Hindlimb muscle (tissue), 1 donor: ENCODE measurements at regions not wholly inside any gene's neighbourhood (a gene's known extent, or its start where the extent isn't known, plus 50 kb on each side); places are given as distances from the start of the nearest gene placed in this dataset.
A peak's percentile ranks its signal among the peaks of the same experiment; 100 is the strongest.

ENCODE experiments used
- DNase-seq: peaks from one replicate; pipeline ENCODE4 v3.0.0-alpha.2; 2013

DNA sequence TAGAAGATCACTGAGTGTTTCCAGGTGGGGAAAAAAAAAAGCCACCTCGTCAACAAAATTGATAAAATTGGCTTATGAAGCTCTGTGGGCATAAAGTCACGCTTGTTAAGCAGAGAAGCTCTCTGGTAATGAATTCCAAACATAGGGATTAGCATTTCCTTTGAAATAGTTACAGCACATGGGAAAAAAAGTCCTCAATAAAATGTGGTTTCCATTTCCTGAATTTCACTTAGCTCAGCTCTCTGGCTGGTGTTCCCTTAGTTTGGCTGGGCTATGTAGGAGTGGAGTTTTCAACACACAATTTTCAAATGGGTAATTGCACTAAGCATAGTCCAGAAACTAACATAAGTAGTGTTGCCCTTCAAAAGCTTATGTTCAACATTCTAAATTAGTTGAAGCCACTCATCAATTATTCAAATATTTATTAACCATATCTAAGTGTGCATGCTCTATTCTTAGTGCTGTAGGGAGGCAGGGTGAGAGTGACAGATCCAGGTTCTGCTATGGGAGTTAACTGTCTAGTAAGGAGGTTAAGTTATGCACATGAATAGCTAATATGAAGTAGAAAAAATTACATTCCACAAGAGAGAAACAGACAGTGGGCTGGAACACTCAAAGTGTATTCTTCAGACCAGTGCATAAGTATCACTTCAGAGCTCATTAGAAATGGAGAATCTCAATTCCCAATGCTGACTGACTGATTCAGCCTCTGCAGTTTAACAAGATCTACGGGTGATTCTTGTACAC, 445.7 kb downstream of the SMARCA1 start:
- DNase-seq, result peak; percentile 37

DNA sequence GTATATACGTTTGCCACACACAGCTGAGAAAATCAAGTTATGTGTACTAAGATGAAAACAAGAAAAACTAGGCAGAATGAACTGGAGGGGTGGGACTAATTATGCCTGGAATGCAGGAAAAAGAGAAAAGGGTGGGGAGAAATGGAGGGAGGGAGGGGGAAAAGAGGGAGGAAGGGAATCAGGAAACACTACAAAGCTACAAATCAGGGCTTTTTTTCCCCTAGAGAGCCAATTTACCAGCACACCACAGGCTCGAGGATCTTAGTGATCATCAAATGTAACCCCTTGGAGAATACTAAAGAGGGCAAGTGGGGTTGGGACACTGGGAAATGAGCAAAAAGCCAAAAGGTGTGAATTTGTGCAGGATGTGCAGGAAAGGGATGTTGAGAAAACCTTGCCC, 451.9 kb downstream of the SMARCA1 start:
- no peak for DNase-seq

DNA sequence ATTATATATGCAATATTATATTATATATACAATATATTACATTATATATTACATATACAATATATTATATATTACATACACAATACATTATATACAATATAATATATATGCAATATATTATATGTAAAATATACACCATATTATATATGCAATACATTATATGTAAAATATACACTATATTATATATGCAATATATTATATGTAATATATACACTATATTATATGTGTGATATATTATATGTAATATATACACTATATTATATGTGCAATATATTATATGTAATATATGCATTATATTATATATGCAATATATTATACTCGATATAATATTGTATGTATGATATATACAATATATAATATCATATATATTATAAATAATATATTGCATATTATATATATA, 457.4 kb downstream of the SMARCA1 start:
- DNase-seq, result no peak

DNA sequence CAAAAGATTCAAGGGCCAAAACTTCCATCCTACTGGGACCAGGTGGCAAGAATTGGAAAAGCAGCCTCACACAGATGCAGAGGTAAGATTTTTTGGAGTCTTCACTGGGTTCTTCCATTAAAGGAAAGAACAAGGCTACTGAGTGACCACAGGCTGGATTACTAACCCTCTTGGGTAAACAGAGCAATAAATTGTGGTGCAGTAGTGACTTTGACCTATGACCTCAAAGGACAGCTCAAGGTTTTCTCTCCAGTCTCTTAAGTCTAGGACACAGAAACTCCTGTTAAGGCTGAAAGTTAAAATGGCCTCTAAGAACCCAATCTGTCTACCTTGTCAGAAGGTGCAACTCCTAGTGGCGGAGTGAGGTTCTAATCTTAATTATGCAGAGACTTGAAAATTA, 464.9 kb downstream of the SMARCA1 start:
- DNase-seq, result no peak

DNA sequence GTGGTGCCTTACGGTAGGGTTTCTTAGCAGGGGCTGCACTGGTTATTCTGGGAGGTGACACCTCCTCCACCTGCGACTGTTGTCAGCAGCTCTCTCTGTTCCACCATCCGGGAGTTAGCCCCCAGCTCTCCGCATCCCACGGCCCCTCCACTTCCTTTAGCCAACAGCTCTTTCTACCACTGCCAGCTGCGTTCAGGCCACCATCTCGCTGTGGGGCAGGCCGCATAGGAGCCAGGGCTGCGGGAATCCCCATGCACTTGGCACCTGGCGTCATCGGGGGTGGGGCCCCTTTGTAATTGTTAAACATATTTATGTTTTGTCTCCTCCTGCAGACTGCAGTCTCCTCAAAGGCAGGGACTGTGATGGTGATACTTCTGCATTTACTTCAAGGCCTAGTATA, 480.2 kb downstream of the SMARCA1 start:
- no peak for DNase-seq

DNA sequence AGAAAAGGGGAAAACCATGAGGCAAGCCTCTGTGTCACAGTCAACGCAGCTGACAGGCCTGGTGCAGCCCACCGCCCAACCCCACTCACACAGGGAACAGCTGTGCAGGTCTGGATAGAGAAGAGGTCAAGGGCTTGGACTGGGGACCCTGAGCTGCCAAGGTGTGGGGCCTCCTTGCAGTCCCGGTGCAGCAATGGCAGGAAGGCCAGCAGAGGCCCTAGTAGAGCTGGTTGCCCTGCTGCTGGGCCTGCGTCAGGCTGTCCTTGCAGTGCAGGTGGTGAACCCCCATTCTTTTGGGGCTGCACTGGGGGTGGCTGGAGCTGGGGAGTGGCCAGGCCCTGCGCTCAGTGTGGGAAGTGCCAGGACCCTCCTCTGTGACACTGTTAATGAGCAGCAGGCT, 482.0 kb downstream of the SMARCA1 start:
- no peak for DNase-seq

DNA sequence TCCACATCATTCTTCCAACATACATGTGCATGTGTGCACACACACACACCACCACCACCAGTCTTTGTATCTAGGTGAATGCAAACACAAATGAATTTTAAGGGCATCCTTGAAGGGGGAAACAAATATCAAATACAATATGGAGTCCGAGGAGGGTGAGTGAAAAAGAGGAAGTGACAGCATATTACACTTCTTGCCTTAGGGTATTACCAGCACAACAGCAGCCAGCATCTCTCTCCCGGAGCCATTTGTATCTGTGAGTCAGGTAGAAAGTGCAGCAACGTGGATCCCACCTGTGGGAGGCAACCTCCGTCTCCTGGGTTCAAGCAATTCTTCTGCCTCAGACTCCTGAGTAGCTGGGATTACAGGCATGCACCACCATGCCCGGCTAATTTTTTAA, 483.2 kb downstream of the SMARCA1 start:
- no peak for DNase-seq

DNA sequence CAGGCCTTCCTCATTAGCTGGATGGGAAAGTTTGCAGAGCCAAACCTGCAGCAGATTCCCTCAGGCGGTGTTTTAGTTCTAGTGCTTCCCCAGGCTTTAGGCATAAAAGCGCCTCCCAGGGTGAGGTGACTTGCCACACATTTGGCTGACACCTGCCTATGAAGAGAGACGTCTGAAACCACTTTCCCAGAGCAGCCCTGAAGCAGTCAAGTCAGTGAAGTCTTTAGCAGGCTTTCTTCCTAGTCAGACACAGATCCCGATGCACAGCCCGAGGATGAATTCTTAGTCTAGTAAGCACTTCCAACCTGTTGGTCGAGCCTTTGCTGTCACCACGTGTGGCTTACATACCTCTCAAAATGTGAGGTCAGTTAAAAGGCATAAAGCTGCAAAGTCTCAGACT, 484.1 kb downstream of the SMARCA1 start:
- DNase-seq, result no peak

DNA sequence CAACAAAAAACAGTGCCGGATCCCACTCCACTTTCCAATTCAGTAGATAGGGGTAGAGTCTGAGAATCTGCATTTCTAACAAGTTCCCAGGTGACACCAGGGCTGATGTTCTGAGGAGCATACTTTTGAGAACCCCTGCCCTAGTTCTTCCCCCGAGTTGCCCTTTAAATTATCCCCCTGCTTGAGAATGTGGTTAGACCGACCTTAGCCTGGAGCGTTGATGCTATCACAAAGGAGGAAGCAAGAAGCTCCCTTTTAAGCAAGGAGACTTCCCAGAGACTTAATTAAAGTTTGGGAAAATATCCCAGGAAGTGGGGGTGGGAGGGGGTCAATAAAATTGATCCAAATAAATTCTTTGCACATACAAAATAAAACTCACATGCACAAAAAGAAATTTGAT, 485.9 kb downstream of the SMARCA1 start:
- DNase-seq, result no peak

DNA sequence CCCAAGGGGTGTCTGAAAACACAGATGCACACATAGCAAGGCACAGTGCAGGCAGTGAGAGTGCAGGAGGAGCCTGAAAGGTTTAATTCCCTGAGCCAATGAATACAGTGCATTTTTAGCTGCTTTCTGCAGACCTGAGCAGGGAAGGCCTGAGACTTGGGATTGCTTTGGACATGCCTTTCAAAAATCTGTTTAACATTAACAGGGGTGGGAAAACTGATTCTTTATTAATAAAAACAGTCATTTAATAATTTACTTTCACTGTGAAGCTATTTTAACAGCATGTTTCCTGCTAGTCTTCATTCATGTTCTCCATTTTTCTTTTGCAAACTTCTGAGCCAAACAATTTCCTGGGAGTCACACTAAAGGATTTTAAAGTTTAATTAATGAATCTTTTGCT, 488.1 kb downstream of the SMARCA1 start:
- DNase-seq, result no peak

DNA sequence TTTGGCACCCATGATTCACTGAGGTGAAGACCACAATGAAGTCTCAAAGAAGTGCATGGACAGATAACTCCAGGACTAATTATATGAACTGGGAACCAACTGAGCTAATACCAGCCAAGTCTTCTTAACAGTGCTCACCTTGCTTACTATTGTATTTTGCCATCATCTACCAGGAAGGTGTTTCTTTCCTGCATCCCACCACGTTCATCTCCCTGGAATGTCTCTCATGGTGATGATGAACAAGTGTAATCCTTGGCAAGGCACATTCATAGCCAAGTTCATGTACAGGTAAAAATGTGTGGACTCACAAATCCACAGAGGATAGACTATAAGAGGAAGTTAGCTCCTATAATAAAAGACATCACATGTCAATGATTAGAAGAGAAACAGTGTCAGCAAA, 489.1 kb downstream of the SMARCA1 start:
- DNase-seq, result no peak

DNA sequence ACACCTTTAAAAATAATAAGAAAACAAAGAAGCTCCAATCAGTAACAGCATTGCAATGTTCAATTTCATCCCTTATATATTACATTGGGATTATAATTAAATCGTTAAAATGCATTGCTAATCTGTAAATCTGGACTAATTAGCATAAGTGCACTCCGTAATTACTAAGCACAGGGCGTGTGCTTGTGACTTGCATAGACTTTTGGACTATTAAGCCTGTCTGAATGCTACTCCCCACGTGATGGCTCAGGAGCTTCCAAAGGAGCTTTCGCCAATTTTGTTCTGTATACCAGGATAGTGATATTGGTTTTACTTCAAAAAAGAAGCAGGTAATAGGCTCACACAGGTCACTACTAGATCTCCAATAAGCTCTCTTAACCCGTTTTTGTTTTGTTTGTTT, 497.1 kb downstream of the SMARCA1 start:
- DNase-seq, result no peak

DNA sequence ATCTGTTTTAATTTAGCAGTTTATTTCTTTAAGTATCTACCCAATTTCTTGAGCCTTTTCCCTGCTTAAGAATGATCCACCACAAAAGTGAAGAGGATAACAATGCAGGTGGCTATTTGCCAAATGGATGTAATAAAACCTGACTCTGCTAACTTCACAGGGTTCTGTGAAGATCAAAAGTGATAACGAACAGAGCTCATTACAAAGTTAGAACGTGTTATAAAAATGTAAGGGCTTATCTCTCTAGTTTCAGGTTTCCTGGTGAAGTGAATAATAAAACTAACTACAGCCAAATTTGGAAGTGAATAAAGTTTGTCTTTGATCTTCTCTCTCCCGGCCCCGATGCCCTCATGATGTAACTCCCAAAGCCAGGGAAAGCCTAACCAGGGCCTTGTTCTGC, 497.9 kb downstream of the SMARCA1 start:
- no peak for DNase-seq

DNA sequence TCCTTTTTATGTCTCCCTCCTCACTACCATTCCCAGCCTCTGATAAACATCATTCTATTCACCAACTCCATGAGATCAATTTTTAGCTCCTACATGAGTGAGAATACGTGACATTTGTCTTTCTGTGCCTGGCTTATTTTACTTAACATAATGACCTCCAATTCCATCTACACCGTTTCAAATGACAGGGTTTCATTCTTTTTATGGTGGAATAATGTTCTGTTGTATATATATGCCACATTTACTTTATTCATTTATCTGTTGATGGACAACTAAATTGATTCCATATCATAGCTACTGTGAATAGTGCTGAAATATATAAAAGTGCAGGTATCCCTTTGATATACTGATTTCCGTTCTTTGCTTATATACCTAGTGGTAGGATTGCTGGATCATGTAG, 503.9 kb downstream of the SMARCA1 start:
- DNase-seq, result no peak

DNA sequence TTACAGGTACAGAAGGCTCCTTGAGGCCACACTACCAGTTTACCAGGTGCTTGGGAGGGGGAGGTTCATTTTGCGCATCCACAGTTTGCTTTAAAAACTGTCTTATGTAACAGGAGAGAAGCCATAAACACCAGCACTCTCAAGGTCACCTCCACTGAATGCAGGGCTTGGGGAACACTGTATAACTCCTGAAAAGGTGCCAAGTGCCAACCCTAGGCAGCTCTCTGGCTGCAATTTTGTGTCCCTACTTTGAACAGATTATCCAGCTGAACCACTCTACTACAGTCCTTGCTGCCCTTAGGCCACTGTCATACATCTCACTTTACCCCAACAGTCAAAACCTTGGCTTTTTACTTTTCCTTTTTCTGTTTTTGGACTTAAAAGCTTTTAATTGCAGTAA, 507.9 kb downstream of the SMARCA1 start:
- DNase-seq, result no peak

DNA sequence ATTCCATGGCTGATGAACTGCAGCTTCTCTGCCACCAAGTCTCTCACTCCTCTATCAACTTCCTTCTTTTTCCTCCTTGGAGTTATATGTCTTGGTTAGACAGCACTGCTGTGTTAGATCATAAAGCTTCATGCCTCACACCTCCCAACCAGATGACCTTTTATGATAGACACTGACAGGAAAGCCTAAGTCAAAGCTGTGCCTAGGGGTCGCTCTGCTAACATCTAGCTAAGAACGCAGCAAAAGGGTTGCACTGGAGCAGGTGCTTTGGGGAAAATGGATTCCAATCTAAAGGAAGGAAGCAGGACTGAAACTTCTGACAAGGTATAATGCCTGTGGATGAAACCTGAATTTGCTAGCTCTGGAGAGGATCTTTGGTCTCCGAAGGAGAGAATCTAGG, 509.7 kb downstream of the SMARCA1 start:
- no peak for DNase-seq

DNA sequence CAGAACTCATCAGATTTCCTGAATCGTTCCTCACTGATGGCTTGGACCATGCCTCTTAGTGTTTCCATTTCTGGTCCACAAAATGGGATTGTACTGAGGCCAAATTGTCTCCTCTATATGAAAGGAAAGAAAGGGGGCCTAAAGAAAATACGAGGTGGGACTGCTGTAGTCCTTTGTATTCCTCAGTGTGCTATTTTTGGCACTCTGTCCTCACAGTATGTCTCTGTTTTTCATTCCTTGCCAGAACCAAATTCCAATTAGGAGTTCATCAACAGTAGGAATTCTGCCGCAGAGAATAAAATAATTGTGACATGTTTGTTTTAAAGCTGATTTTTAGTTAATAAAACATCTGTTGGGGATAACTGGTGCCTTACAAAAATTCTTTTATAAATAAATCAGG, 515.7 kb downstream of the SMARCA1 start:
- no peak for DNase-seq

DNA sequence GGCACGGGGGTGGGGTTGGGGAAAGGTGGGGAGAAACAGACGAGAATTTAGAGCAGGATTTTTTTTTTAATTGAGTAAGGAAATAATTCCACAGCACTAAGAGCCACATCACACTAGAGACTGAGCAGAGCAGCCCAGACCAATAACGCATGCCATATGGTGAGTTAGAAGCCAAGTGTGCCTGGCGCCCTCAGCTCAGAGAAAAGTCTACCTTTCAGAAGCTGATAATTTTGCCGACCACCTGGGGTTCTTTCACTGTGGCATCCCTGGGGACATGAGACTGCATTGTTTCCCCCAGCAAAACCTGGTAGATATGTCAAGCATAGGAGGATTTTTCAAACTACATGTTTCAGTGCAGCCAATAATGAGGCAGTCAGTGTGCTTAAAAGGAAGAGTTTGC, 516.8 kb downstream of the SMARCA1 start:
- DNase-seq, result no peak

DNA sequence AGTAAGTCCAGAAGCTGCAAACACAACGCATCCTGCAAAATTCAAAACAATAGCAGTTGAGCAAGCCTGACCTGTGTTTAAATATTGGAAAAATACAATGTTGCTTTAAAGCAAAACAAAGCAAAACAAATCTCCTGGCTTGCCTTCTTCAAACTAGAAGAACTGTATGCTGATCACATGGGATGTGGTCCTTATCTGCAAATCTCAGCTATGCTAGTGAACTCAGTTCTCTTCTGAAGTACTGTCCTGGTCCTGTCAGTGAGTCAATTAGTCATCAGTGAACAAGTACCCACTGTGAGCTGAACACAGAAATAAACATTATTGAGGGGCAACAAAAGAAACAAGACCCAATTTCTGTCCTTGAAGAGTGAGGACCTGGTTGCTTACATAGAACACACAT, 522.5 kb downstream of the SMARCA1 start:
- no peak for DNase-seq

DNA sequence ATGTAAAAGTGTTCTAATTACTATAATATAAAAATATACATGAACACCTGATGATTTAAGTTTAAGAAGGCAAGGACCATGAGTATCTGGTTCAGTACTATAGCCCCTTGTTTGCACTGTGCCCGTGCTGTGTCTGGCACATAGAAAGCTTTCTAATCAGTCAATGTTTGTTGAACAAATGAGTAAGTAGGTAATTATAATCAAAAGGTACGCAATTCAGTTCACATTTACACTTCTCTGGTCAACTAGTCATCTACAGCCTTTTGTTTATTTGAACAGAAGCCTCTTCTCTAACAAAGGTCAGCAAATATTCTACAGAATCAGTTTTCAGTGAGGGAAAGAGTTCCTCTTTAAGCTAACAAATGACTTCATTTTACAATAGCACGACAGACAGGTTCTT, 523.3 kb downstream of the SMARCA1 start:
- DNase-seq, result no peak

DNA sequence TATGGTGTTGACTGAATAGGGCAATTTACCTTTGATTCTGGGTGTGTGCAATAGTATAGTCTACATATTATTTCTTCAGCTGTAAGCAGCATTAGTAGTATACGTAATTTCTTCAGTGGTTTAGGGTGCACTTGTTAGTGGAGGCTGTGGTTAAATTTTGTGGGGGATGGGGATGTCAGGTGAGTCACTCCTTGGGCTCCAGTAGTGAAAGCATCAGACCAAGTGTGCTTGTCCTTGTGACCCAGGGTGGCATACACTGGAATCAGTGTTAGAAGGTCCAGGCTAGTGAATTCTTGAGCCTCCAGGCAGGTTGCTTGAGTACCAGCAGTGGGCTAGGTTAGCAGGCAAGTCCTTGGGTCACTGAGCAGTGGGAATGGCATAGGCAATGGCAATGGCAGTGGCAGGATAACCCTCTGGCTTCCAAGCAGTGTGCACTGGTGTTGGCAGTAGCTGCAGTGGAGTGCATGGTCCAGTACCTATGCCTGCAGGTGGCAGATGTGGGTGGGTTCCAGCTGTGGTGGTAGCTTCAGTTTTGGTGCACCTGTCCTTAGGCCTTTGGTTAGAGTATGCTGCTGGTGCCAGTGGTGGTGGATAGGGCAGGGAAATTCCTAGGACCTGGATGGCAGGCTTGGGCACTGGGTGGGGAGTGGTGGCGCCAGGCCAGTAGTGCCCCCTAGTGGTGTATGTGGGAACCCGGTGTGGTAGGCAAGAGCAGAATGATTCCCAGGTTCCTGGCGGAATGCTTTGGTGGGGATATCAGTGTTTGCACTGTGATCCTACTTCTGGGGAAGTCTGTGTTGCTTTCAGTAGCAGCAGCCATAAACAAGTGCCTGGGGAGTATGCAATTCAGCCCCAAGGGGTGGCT, 531.0 kb downstream of the SMARCA1 start:
- DNase-seq, result no peak

DNA sequence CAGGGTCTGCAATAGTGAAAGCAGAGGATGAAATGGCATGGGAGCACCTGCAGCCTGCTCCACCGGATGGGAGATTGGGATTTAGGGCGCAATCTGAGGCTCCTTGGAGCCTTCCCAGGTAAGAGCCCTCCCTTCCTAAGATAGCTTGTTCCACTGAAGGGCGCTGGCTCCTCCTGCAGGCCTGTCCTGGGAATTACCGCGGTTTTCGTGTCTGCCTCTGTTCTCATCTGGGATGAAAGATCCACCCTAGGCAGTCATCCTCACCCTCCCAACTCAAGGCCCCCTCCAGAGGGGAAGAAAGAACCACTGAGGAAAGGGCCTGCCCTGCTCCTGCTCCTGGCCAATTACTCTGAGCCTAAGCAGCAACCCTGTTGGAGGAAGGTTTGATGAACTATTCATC, 547.5 kb downstream of the SMARCA1 start:
- DNase-seq, result peak; percentile 12

DNA sequence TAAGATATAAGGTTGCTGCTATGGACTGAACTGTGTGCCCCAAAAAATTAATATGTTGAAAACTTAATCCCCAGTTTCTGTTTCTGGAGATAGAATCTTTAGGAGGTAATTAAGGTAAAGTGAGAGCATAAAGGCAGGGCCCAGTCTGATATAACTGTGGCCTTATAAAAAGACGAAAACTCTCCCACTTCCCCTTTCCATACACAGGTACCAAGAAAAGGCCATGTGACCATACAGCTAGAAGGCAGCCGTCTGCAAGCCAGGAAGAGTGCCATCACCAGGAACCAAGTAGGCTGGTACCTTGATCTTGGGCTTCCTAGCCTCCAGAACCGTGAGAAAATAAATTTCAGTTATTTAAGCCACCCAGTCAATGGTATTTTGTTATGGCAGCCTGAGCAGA, 550.3 kb downstream of the SMARCA1 start:
- no peak for DNase-seq

DNA sequence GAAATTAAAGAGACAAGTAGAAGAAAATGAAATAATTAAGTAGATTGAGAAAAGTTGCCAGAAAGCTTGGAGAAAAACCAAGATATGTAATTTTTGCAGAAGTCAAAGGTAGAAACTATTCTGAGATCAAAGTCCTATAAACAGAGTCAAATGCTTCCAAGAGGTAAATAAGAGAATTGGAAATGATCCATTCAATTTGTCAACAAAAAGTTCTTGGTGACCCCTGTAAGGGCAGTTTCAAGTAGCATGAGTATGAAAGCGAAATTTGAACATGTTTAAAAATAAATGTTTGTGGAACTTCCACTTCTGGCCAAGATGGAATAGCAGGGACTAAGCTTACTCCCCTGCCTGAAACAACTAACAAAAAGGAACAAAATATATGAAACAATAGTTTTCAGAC, 562.0 kb downstream of the SMARCA1 start:
- no peak for DNase-seq
